GM12865 (cell line): ENCODE measurements at regions not wholly inside any gene's neighbourhood (a gene's known extent, or its start where the extent isn't known, plus 50 kb on each side); places are given as distances from the start of the nearest gene placed in this dataset.

Source experiments
- DNase-seq: peaks from one replicate; pipeline ENCODE4 v3.0.0; 2010; ENCODE audit warnings: low read depth
- H3K4me3 ChIP-seq: 2 replicates; pipeline ENCODE4 v1.5.1; 2011; ENCODE audit warnings: mild to moderate bottlenecking, low read depth, low read length, control low read depth
- CTCF ChIP-seq: IDR thresholded peaks from 2 replicates; pipeline ENCODE4 v1.5.1; 2011; ENCODE audit warnings: low read length, control low read depth, low read depth, inconsistent platforms; ENCODE audit not compliant: insufficient read depth; ENCODE audit errors: missing control alignments

- TF ChIP-seq CTCF: no peak
- DNase-seq: peak; percentile 74
- peak overlapping the region; percentile 55 for H3K4me3 ChIP-seq
Measured at GRCh38 chrX:40153345-40154249, 55.8 kb upstream of the BCOR start.

GRCh38 chrX:40152741-40153344 lies 55.1 kb upstream of the BCOR start:
- H3K4me3 ChIP-seq: peak overlapping the region; percentile 55
- no peak for DNase-seq
- no peak for TF ChIP-seq CTCF

- no peak for TF ChIP-seq CTCF
- H3K4me3 ChIP-seq: no peak overlapping the region
- DNase-seq: no peak
Measured at GRCh38 chrX:40152173-40152711, 54.5 kb upstream of the BCOR start.

GRCh38 chrX:40151211-40152172 lies 53.7 kb upstream of the BCOR start:
- no peak for DNase-seq
- no peak overlapping the region for H3K4me3 ChIP-seq
- TF ChIP-seq CTCF: no peak

- no peak overlapping the region for H3K4me3 ChIP-seq
- no peak for DNase-seq
- TF ChIP-seq CTCF: no peak
Measured at GRCh38 chrX:40150503-40150902, 52.7 kb upstream of the BCOR start.
